ENCODE measurements at regions not wholly inside any gene's neighbourhood (a gene's known extent, or its start where the extent isn't known, plus 50 kb on each side); places are given as distances from the start of the nearest gene placed in this dataset.

DNA sequence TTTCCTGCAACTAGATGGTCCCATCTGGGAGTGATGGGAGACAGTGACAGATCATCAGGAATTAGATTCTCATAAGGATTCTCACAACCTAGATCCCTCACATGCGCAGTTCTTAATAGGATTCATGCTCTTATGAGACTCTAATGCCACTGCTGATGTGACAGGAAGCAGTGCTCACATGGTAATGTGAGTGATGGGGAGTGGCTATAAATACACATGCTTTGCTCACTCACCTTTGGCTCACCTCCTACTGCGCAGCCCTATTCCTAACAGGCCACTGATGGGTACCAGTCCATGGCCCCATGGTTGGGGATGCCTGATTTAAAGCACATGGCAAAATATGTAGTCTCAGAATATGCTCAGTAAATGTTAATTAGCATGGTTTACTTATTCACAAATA is 80.6 kb upstream of the MBOAT1 start:
- TF ChIP-seq, protein P1, sequence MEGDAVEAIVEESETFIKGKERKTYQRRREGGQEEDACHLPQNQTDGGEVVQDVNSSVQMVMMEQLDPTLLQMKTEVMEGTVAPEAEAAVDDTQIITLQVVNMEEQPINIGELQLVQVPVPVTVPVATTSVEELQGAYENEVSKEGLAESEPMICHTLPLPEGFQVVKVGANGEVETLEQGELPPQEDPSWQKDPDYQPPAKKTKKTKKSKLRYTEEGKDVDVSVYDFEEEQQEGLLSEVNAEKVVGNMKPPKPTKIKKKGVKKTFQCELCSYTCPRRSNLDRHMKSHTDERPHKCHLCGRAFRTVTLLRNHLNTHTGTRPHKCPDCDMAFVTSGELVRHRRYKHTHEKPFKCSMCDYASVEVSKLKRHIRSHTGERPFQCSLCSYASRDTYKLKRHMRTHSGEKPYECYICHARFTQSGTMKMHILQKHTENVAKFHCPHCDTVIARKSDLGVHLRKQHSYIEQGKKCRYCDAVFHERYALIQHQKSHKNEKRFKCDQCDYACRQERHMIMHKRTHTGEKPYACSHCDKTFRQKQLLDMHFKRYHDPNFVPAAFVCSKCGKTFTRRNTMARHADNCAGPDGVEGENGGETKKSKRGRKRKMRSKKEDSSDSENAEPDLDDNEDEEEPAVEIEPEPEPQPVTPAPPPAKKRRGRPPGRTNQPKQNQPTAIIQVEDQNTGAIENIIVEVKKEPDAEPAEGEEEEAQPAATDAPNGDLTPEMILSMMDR (IDR thresholded peaks at IDR 0.05) = no peak
- no peak for TF ChIP-seq POLR2A (IDR thresholded peaks at IDR 0.05)
- H3K27me3 ChIP-seq = no peaks in the 10 kb centered on the region
- no peaks in the 10 kb centered on the region for H3K4me1 ChIP-seq (replicated peaks in 1 of 2)
- DNase-seq = no peak
- no peak overlapping the region for H3K4me3 ChIP-seq
- WGBS, 4 donors = 94 to 96% (median 94%) methylated on average over 2 of the region's 2 CpGs
- H3K36me3 ChIP-seq (replicated peaks in 1 of 2) = no peaks in the 10 kb centered on the region
- no peaks in the 10 kb centered on the region for H3K9me3 ChIP-seq (replicated peaks in 1 of 3)
- intact Hi-C loops (cut with DNase I) = loop anchor here (5.0 kb wide), 2 partner anchors 104 to 234 kb away; no protein-coding TSS in a partner anchor
- no peak overlapping the region for H3K27ac ChIP-seq

- H3K4me1 ChIP-seq (replicated peaks in 1 of 2) = peaks cover 0 to 4% of the 10 kb centered on the region in 2 donors
- TF ChIP-seq, protein P1 (IDR thresholded peaks at IDR 0.05) = no peak
- no peak for TF ChIP-seq POLR2A (IDR thresholded peaks at IDR 0.05)
- no peaks in the 10 kb centered on the region for H3K9me3 ChIP-seq (replicated peaks in 1 of 3)
- intact Hi-C loops (cut with DNase I) = no loop called here
- no peak for DNase-seq
- H3K4me3 ChIP-seq = no peak overlapping the region
- WGBS, 4 donors = 90 to 98% (median 96%) methylated on average over 2 to 29 of the region's 29 CpGs
- no peaks in the 10 kb centered on the region for H3K27me3 ChIP-seq
- no peaks in the 10 kb centered on the region for H3K36me3 ChIP-seq (replicated peaks in 1 of 2)
- H3K27ac ChIP-seq = no peak overlapping the region
Observed at GRCh38 chr6:20301256-20301655, 89.0 kb upstream of the MBOAT1 start.

DNA sequence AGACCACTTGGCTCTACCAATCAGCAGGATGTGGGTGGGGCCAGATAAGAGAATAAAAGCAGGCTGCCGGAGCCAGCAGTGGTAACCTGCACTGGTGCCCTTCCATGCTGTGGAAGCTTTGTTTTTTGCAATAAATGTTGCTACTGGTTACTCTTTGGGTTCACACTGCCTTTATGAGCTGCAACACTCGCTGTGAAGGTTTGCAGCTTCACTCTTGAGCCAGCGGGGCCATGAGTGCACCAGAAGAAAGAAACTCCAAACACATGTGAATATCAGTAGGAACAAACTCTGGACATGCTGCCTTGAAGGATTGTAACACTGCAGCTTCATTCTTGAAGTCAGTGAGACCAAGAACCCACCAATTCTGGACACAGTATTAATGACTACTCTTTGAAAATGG is 89.9 kb upstream of the MBOAT1 start:
- Histone ChIP-seq H3K4me1 (replicated peaks in 1 of 2) (peaks cover 0 to 4% of the 10 kb centered on the region in 2 donors), H3K27me3 (no peaks in the 10 kb centered on the region), H3K27ac (no peak overlapping the region), H3K4me3 (no peak overlapping the region), H3K9me3 (replicated peaks in 1 of 3) (no peaks in the 10 kb centered on the region), H3K36me3 (replicated peaks in 1 of 2) (no peaks in the 10 kb centered on the region)
- no peak for DNase-seq
- TF ChIP-seq POLR2A (IDR thresholded peaks at IDR 0.05) = no peak
- TF ChIP-seq, protein P1 (IDR thresholded peaks at IDR 0.05) = no peak
- intact Hi-C loops (cut with DNase I) = no loop called here
- 44 to 84% (median 66%) methylated on average over 2 to 3 of the region's 3 CpGs for WGBS, 4 donors

DNA sequence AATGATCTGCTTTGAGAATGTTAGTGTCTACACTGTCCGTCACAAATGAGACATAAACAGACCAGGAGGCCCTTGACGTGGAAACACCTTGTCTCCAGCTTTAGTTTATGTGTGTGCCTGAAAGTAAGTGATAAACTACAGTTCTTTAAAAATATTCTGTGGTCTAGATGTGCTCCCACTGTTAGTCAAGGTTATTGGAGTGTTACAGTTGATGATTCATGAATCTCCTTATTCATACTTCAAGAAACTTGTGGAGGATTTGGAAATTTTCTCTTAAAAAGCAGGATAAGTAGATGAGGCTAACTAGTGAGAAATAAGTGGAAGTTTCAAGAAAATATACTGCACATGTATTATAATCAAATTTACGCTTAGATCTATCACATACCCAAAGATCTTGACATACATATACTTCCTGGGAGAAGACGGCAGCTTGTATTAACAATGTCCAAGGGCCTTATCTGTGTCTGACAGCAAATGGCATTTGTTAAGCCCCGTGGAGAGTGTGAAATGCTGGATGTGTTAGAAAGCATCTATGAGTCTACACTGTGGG is 90.5 kb upstream of the MBOAT1 start:
- H3K9me3 ChIP-seq (replicated peaks in 1 of 3) = no peaks in the 10 kb centered on the region
- intact Hi-C loops (cut with DNase I) = no loop called here
- no peaks in the 10 kb centered on the region for H3K27me3 ChIP-seq
- peaks cover 0 to 4% of the 10 kb centered on the region in 2 donors for H3K4me1 ChIP-seq (replicated peaks in 1 of 2)
- no peak overlapping the region for H3K4me3 ChIP-seq
- H3K27ac ChIP-seq = no peak overlapping the region
- 27 to 45% (median 35%) methylated on average over 5 of the region's 5 CpGs for WGBS, 4 donors
- H3K36me3 ChIP-seq (replicated peaks in 1 of 2) = no peaks in the 10 kb centered on the region
- TF ChIP-seq, protein P1 (IDR thresholded peaks at IDR 0.05) = no peak
- TF ChIP-seq POLR2A (IDR thresholded peaks at IDR 0.05) = no peak
- no peak for DNase-seq
